ENCODE measurements at regions not wholly inside any gene's neighbourhood (a gene's known extent, or its start where the extent isn't known, plus 50 kb on each side); places are given as distances from the start of the nearest gene placed in this dataset.
A peak's percentile ranks its signal among the peaks of the same experiment; 100 is the strongest.
"Not testable (repeated sequence)": the region's sequence is repeated elsewhere in the genome, so short reads cannot be mapped to it uniquely, and the experiment has no call there.

DNA sequence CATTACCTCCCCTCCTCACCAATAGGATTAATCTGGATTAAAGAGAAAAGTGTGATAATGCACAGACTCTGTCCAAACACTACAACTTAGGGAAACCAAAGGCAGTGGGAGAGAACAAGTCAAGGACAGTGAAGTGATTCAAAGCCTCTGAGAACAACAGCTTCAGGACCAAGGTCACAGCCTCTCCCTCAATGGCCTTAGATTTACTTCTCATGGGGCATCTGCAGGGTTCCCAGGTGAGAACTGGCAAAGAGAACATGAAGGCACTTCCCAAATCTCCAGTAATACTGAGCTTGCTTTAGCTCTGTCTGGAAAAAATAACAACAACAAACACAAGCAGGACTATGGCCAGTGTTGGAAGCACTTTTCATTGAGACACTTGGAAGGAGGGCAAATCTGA lies 99.8 kb upstream of the GOLGA6L22 start:
- DNase-seq (ENCODE audit: low spot score); intact Hi-C loops (cut with DNase I): not testable (repeated sequence)

DNA sequence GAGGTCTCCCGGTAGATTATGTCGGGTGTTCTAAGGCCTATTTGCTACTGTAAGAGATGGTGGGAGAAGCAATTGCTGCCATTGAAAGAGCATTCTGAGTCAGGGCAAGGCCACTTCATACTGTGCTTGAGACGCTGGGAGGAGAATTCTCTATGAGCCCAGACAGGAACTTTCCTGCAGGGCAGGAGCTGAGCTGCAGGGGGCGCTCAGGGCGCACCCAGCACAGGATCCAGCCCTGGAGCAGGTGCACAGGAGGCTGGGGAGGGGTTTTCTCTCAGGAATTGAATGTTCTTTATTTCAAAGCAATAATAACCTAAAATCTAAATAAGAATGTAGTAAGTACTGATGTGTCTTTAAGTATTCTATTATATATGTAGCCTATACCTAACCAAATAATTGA lies 99.1 kb upstream of the GOLGA6L22 start:
- intact Hi-C loops (cut with DNase I); DNase-seq (ENCODE audit: low spot score): not testable (repeated sequence)

DNA sequence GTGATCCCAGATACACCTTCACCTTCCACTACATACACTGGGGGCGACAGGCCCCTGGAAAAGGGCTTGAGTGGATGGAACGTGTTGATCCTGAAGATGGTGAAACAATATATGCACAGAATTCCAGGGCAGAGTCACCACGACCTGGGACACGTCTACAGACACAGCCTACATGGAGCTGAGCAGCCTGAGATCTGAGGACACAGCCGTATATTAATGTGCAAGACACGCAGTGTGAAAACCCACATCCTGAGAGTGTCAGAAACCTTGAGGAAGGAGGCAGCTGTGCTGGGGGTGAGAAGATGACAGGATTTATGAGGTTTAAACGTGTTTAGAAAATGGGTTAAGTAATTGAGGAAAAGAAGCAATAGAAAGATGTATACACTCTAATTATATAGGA lies 98.0 kb upstream of the GOLGA6L22 start:
- peak; percentile 12 for DNase-seq (ENCODE audit: low spot score)
- intact Hi-C loops (cut with DNase I): not testable (repeated sequence)

DNA sequence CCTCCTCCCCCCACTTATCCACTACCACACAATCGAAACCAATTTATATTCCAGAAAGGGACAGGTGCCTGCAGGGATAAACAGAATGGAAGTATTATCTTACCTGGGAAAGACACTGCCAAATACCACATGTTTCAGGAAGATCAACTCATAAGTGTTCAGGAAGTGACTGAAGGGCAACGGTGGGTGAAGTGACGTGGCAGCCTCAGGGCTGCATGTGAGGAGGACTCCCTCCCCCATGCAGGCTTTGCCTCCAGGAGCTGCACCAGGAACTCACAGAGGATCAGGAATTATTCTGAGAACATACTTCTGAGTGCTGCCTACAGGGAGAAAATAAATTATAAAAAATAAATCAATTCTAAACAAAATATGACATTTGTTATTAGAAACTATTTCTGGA lies 96.2 kb upstream of the GOLGA6L22 start:
- DNase-seq (ENCODE audit: low spot score); intact Hi-C loops (cut with DNase I): not testable (repeated sequence)

DNA sequence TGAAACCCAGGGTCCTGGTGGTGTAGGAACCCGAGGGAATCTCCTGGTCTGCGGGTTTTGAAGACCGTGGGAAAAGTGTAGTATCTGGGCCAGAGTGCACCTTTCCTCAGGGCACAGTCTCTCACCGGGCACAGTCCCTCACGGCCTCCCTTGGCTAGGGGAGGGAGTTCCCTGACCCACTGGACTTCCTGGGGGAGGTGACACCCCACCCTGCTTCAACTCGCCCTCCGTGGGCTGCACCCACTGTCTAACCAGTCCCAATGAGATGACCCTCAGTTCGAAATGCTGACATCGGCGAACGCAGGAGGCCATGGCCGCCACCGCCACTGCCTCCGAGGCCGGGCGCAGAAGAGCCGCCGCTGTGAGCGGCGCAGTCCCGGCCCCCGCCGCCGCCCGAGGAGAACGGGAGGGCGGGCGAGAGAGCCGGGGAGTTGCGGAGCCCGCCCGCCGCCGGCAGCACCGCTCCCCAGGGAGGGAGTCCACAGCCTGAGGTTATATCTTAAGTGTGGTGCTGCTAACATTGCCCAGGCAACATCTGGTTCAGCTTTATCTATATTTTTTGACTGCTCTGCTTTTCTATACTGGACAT lies 87.4 kb upstream of the GOLGA6L22 start:
- intact Hi-C loops (cut with DNase I): not testable (repeated sequence)
- DNase-seq (ENCODE audit: low spot score): peak; percentile 8

DNA sequence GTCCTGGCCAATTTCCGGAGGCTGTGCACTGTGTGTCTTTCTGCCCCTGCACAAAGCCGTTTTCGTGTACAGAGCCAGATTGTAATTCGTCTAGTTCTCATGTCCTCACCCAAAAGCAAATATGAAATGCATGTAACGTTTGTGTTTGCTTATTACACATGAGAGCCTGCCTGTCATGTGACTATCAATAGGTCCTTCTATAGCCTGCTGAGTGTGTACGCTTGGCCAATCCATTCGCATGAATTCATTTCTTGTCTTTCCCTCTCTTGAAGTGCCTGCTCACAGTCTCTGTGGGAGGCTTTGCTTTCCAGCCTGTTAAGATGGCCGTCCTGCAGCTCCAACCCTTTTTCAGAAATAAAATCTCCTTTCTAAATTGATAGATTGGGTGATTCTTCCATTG lies 84.2 kb upstream of the GOLGA6L22 start:
- DNase-seq (ENCODE audit: low spot score); intact Hi-C loops (cut with DNase I): not testable (repeated sequence)

DNA sequence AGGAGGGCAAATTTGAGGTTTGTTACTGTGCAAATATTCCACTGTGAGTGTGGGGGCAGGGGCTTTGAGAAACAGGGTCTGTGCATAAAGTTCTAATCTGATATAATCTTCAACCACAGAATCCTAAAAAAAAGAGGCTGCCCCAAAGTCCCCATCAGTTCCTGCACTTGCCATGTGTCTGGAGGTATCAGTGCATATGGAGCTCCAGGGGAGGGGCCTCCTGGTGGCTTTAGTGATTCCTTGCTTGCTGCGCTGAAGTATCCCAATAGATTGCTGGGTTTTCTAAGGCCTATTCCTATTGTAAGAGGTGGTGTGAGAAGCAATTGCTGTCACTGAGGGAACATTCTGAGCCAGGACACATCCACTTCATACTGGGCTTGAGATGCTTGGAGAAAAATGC lies 82.9 kb upstream of the GOLGA6L22 start:
- intact Hi-C loops (cut with DNase I); DNase-seq (ENCODE audit: low spot score): not testable (repeated sequence)

DNA sequence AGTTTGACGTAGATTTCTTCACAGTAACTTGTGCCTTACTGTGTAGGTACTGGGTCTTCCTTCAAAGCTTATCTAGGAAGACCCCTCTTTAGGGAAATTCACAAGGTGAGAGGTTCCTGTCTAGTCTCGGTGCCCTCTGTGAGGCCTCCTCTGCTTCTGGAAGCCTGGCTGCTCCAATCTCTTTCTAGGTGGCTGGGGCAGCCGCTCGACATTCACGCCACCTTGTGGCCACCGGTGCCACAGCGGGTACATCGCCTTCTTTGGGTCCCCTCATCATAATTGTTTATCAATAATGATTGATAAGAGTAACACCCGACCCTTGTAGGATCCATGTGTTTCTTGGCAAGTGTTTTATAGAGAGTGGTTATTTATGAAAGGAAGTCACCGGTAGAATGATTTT lies 80.8 kb upstream of the GOLGA6L22 start:
- intact Hi-C loops (cut with DNase I); DNase-seq (ENCODE audit: low spot score): not testable (repeated sequence)

DNA sequence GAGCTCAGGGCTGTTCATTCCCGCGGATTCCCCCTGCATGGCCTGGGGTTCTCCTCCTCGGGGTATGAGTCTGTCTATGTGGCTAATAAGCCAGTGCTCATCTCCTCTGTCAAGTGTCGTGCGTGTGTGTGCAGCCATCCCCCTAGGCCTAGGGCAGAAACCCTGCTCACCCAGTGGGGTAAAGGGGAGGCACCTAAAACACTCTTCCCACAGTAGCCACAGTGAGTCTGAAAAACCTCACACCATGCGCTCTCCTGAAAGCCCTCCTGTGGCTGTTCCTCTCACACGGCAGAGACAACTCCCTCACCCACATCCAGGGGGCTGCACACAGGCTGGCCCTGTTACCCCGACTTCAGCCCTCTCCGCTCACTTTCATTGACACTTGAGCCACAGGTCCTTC lies 71.0 kb upstream of the GOLGA6L22 start:
- intact Hi-C loops (cut with DNase I): not testable (repeated sequence)
- DNase-seq (ENCODE audit: low spot score): peak; percentile 14

DNA sequence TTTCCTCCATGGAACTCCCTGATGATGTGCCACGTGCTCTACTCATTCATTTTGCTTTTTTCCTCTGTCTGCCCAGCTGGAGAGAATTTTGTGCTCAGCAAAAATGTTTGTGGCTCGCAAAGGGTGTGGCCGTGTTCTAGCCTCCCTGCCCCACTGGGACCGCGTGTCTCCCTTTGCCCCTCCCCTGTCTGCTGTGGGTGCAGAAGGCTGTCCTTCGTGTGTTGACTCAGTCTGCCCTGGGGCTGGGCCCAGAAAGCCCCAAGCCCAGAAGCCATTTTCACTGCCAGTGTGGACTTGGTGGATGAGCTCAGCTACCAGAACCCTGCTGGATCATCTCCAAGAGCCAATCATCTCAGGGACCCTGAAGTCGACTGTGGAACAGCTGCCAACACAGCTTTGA lies 70.3 kb upstream of the GOLGA6L22 start:
- DNase-seq (ENCODE audit: low spot score): peak; percentile 53
- intact Hi-C loops (cut with DNase I): not testable (repeated sequence)

DNA sequence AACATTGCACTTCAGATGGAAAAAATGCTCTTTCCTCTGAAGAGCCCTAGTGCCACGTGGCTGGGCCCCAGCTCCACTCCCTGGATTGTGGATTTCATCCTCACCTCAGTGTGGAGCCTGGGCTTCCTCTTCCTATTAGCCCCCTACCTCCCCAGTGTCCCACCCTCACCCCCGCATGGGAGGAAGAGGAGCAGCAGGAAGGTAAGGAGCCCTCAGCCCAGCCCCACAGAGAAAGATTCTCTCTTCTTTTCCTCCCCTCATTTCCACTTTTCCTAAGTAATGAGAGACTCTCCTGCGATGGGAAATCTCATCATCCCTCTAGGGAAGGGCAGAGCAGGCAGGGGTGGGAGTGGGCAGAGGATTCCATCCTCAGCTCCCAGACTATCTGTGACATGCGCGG lies 57.5 kb upstream of the GOLGA6L22 start:
- DNase-seq (ENCODE audit: low spot score); intact Hi-C loops (cut with DNase I): not testable (repeated sequence)

DNA sequence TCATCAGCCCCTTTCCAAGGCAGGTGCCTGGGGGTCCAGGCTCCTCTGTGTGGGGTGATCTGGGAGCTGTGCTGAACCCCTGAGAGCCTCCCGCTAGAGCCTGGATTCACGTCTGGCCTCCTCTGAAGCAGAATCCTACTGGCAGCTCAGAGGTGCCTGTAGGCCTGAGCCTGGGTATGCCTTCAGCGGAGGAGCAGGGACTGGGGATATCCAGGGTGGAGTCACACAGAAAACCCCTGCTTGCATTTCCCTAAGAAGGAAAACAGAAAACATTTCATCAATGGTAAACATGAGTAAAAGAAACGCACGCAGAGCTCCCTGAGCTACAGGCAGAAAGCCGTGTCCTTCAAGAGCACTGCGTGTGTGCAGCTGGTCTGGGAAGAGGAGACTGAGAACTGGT lies 57.0 kb upstream of the GOLGA6L22 start:
- DNase-seq (ENCODE audit: low spot score); intact Hi-C loops (cut with DNase I): not testable (repeated sequence)

DNA sequence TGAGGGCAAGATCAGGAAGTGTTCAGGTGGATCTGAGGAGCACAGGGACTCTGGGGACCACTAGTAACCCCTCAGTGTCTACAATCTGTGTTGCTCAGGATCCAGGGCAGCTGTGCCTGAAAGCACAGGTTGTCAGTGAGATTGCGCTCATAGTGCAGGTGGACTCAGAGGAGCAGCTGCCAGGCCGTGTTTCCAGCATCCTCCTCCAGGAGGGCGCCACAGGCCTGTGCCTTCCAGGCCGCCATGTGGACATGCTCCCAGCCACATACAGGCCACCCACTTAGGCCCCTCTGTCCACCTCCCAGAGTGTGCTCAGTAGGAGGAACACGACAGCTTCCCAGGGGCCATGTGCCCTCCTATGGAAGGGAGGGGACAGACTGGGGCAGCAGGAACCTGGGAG lies 52.9 kb upstream of the GOLGA6L22 start:
- DNase-seq (ENCODE audit: low spot score); intact Hi-C loops (cut with DNase I): not testable (repeated sequence)
